Tibial nerve (tissue), 4 donors: ENCODE measurements at regions not wholly inside any gene's neighbourhood (a gene's known extent, or its start where the extent isn't known, plus 50 kb on each side); places are given as distances from the start of the nearest gene placed in this dataset.

Experiments used
- CTCF ChIP-seq, 5 experiments: fragments of 200-600 bp in 3 of 5; fragments of 450-650 bp in 2 of 5; sonication (generic) in 3 of 5; IDR thresholded peaks; one replicate each; pipeline ENCODE4 v1.5.1; 2016 to 2019; ENCODE audit warnings: antibody characterized with exemption in 5 of 5, mild to moderate bottlenecking in 3 of 5, moderate library complexity in 2 of 5
- EP300 ChIP-seq, 2 donors: sonication (generic); formaldehyde crosslinking; IDR thresholded peaks; one replicate each; pipeline ENCODE4 v1.6.1; 2017; ENCODE audit warnings: antibody characterized with exemption in 2 of 2, mild to moderate bottlenecking in 1 of 2
- POLR2A ChIP-seq, 2 donors: fragments of 450-650 bp; IDR thresholded peaks; one replicate each; pipeline ENCODE4 v1.6.1; 2017; ENCODE audit warnings: antibody characterized with exemption in 2 of 2, mild to moderate bottlenecking in 2 of 2, moderate library complexity in 2 of 2

DNA sequence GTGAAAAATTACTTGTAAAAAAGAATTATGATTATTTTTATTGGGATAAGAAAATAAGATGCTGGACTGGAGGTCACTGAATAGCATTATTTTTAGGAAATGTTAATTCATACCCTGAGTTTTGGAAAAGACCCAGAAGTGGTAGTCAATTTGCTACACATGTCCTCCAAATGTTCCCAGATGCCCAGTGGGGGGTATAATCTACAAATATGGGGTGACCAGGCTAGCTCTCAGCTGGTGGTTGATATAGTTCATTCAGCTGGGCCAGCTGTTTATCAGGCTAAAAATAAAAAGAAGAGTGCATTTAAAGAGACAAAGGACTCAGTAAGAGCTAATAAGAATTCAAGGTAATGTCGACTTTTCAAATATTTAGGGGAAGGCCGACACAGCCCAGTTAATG lies 402.0 kb upstream of the GOLIM4 start:
- TF ChIP-seq CTCF (IDR thresholded peaks at IDR 0.05) (no peak), POLR2A (IDR thresholded peaks at IDR 0.05) (no peak), EP300 (IDR thresholded peaks at IDR 0.05) (no peak)
